Mucosa of descending colon (tissue), 3 donors: ENCODE measurements at regions not wholly inside any gene's neighbourhood (a gene's known extent, or its start where the extent isn't known, plus 50 kb on each side); places are given as distances from the start of the nearest gene placed in this dataset.

Experiments used
- ATAC-seq: fragments of 200-7000 bp; cut with Tn5 transposase; one replicate; pipeline ENCODE4 v1.9.1; 2020; ENCODE audit warnings: mild to moderate bottlenecking, moderate library complexity
- DNase-seq, 3 donors: peaks; one replicate each; pipeline ENCODE4 v3.0.0-alpha.2; 2020
- H3K36me3 ChIP-seq: fragments of 200-600 bp; one replicate; pipeline ENCODE4 v1.8.0; 2021; ENCODE audit warnings: low read depth, mild to moderate bottlenecking
- H3K4me1 ChIP-seq: fragments of 200-600 bp; one replicate; pipeline ENCODE4 v1.8.0; 2021; ENCODE audit warnings: low read depth, mild to moderate bottlenecking
- H3K4me3 ChIP-seq: fragments of 200-600 bp; one replicate; pipeline ENCODE4 v1.8.0; 2021; ENCODE audit warnings: mild to moderate bottlenecking
- H3K9me3 ChIP-seq: fragments of 200-600 bp; one replicate; pipeline ENCODE4 v1.8.0; 2021; ENCODE audit warnings: mild to moderate bottlenecking
- intact Hi-C, 2 donors: fragments of 100-400 bp; cut with DNase I in 1 of 2; cut with micrococcal nuclease in 1 of 2; formaldehyde crosslinking; loops; one replicate each; pipeline versions ENCODE4 v1.11.0 to v1.11.1; 2022; cut with DNase I, micrococcal nuclease
- TF ChIP-seq, protein P1 (sequence below): fragments of 200-600 bp; IDR thresholded peaks from one replicate; pipeline ENCODE4 v1.8.0; 2022; ENCODE audit warnings: antibody characterized with exemption, mild to moderate bottlenecking
- donor health status: DM: no; HTN: no; CAD: no; lungs with moderate emphysema.
- donor health status: DM: no; HTN: no; CAD: no.
- donor health status: DM: no; HTN: yes; CAD: no.

DNA sequence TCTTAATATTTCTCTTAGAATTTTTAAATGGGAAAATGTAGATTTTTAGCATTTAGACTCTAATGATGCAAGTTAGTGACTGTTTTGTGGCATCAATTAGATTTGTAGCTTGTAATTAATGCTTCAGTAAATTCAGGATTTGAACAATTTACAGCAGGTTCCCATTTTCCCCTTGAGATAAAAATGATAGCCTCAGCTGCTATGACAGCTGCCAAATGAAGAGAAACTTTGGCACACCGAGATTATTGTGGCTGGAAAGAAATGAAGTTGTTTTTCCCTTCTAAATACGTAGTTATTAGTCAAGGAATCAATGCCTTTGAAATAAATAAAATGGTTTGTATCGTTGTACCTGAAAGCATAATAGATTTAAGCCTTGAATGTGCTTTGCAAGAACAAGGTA lies 206.4 kb upstream of the P2RY1 start:
- intact Hi-C loops = no loop called here
- TF ChIP-seq, protein P1, sequence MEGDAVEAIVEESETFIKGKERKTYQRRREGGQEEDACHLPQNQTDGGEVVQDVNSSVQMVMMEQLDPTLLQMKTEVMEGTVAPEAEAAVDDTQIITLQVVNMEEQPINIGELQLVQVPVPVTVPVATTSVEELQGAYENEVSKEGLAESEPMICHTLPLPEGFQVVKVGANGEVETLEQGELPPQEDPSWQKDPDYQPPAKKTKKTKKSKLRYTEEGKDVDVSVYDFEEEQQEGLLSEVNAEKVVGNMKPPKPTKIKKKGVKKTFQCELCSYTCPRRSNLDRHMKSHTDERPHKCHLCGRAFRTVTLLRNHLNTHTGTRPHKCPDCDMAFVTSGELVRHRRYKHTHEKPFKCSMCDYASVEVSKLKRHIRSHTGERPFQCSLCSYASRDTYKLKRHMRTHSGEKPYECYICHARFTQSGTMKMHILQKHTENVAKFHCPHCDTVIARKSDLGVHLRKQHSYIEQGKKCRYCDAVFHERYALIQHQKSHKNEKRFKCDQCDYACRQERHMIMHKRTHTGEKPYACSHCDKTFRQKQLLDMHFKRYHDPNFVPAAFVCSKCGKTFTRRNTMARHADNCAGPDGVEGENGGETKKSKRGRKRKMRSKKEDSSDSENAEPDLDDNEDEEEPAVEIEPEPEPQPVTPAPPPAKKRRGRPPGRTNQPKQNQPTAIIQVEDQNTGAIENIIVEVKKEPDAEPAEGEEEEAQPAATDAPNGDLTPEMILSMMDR = no peak
- no peak for DNase-seq
- no peaks in the 10 kb centered on the region for H3K36me3 ChIP-seq
- no peak overlapping the region for H3K4me3 ChIP-seq
- ATAC-seq = no peak
- no peaks in the 10 kb centered on the region for H3K4me1 ChIP-seq
- no peaks in the 10 kb centered on the region for H3K9me3 ChIP-seq

DNA sequence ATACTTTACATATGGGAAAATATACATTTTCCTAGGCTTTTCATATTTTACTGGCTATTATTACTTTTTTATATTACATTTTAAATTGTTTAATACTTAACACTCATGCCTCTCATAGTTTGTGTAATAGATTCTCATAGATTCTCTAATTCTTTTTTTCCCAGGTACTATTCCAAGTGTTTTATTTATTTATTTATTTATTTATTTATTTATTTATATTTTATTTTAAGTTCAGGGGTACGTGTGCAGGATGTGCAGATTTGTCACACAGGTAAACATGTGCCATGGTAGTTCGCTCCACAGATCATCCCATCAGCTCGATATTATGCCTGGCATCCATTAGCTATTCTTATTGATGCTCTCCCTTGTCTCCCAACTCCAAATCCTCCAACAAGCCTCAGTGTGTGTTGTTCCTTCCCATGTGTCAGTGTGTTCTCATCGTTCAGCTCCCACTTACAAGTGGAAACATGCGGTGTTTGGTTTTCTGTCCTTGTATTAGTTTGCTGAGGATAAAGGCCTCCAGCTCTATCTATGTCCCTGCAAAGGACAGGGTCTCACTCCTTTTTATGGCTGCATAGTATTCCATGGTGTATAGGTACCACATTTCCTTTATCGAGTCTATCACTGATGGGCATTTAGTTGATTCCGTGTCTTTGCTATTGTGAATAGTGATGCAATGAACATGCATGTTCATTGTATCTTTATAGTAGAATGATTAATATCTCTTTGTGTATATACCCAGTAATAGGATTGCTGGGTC lies 205.4 kb upstream of the P2RY1 start:
- H3K9me3 ChIP-seq = no peaks in the 10 kb centered on the region
- intact Hi-C loops = no loop called here
- DNase-seq (no peak), ATAC-seq (no peak)
- H3K36me3 ChIP-seq = no peaks in the 10 kb centered on the region
- TF ChIP-seq, protein P1 = no peak
- H3K4me1 ChIP-seq = no peaks in the 10 kb centered on the region
- no peak overlapping the region for H3K4me3 ChIP-seq

DNA sequence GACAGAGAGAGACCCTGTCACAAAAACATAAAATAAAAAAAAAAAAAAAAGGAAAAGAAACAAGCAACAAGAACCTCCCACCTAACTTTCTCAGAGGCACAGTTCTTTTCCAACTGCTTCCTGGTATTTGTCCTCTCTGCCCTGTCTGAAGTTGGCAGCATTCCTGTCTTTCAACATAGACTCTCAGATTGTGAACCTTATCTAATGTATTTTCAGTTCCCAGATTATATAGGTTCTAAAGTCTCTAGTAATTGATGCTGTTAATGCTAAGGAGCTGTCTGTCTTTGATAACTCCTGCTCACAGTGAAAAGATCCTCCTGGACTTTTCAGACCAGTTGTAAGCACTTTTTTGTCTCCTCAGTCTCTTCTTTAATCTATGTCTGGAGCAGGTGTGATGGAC lies 199.5 kb upstream of the P2RY1 start:
- TF ChIP-seq, protein P1 = no peak
- Histone ChIP-seq H3K36me3 (no peaks in the 10 kb centered on the region), H3K4me1 (no peaks in the 10 kb centered on the region), H3K4me3 (no peak overlapping the region), H3K9me3 (no peaks in the 10 kb centered on the region)
- ATAC-seq (peak; percentile 55), DNase-seq (peak in 1 of 3 donors; percentile 19)
- intact Hi-C loops = no loop called here

DNA sequence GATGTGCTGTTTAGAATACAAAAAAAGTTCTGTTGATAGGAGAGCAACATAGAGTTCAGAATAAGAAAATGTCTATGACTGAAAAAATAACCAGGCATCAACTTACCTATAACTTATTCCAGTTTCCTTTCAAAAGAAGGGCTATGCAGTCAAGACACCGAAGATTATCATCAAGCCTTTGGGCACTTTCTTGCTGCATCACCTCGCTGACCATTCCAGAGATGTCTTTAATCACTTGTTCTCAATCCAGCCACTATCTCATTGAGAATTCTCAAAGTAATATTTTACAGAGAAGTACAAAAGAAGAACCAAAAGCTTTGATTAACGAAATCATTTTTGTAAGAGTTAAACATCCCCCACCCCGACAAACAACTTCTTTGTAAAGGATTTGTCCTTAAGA lies 198.3 kb upstream of the P2RY1 start:
- Histone ChIP-seq H3K4me1 (no peaks in the 10 kb centered on the region), H3K4me3 (no peak overlapping the region), H3K36me3 (no peaks in the 10 kb centered on the region), H3K9me3 (no peaks in the 10 kb centered on the region)
- DNase-seq (no peak), ATAC-seq (no peak)
- TF ChIP-seq, protein P1 = no peak
- intact Hi-C loops = no loop called here

DNA sequence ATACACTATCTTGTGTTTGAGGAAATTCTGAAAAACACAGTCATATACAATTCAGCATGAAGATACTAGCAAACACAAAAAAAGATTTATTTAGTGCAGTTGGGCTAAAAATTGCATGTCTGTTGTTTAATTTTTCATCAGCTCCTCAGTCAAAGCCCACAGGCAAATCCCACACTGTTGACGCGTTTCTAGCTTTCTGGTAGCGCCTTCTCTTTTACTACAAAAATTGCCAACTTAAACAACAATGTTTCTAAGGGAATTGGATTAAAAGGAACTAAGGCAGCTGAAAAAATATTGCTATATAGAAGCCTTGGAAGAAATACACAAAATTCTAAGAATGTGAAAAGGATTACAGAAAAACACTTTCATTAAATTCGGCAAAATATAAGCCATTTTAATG lies 196.7 kb upstream of the P2RY1 start:
- H3K9me3 ChIP-seq = no peaks in the 10 kb centered on the region
- H3K36me3 ChIP-seq = no peaks in the 10 kb centered on the region
- no peak for DNase-seq
- H3K4me1 ChIP-seq = no peaks in the 10 kb centered on the region
- ATAC-seq = no peak
- no peak overlapping the region for H3K4me3 ChIP-seq
- TF ChIP-seq, protein P1 = no peak
- intact Hi-C loops = no loop called here
